AG08396 (cell line): ENCODE measurements at regions not wholly inside any gene's neighbourhood (a gene's known extent, or its start where the extent isn't known, plus 50 kb on each side); places are given as distances from the start of the nearest gene placed in this dataset.
"Not testable (repeated sequence)": the region's sequence is repeated elsewhere in the genome, so short reads cannot be mapped to it uniquely, and the experiment has no call there.

ENCODE experiments used
- DNase-seq: peaks from one replicate; pipeline ENCODE4 v3.0.0; 2012; ENCODE audit warnings: low spot score, mixed read lengths

DNA sequence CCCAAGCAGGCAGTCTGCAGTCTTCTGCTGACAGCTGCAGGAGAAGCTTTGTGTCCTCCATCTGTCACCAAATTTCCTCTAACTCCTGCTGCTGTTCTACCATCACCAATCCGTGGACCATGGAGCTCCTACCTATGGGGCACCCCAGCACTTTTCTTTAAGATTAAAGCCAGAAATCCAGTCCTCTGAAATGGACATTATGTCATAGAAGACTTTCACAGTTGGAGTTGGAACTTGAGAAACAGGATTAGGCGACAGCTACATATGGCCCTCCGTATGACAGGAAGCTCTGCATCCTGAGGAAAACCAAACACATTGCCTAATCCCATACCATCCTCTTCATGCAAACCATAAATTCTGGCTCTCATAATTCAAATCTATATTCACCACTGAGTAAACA lies 470.6 kb upstream of the GALNTL6 start:
- DNase-seq: no peak

DNA sequence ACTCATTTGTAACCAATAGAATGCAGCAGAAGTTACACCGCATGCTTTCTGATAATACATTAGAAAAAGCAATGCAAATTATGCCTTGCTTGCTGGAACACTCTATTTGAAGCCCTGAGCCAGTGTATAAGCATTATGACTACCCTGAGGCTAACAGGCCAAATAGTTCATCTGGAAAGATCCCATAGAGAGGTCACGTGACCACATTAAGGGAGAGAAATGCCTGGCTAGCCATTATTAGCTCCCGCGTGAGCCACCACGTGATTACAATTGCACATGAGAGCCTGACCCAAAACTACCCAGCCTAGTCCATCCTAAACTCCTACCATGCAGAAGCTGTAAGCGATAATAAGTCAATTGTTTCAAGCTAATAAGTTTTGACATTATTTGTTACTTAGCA lies 472.9 kb upstream of the GALNTL6 start:
- no peak for DNase-seq

DNA sequence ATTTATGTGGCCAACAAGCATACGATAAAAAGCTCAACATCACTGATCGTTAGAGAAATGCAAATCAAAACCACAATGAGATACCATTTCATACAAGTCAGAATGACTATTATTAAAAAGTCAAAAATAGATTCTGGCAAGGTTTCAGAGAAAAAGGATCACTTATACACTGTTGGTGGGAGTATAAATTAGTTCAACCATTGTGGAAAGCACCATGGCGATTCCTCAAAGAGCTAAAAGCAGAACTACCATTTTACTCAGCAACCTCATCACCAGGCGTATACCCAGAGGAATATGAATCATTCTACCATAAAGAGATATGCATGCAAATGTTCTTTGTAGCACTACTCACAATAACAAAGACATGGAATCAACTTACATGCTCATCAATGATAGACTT lies 478.7 kb upstream of the GALNTL6 start:
- DNase-seq: no peak

DNA sequence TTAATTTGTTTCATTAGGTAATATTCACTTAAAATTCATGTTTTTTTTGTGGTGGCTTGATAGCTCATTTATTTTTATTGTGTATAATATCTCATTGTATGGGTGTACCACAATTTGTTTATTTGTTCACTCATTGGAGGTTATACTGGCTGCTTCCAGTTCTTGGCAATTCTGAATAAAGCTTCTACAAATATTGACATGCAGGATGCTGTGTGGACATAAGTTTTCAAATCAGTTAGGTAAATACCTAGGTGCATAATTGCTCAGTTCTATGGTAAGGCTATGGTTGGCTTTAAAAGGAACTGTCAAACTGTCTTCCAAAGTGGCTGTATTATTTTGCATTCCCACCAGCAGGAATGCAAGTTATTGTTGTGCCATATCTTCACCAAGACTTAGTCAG lies 504.5 kb upstream of the GALNTL6 start:
- DNase-seq: no peak

DNA sequence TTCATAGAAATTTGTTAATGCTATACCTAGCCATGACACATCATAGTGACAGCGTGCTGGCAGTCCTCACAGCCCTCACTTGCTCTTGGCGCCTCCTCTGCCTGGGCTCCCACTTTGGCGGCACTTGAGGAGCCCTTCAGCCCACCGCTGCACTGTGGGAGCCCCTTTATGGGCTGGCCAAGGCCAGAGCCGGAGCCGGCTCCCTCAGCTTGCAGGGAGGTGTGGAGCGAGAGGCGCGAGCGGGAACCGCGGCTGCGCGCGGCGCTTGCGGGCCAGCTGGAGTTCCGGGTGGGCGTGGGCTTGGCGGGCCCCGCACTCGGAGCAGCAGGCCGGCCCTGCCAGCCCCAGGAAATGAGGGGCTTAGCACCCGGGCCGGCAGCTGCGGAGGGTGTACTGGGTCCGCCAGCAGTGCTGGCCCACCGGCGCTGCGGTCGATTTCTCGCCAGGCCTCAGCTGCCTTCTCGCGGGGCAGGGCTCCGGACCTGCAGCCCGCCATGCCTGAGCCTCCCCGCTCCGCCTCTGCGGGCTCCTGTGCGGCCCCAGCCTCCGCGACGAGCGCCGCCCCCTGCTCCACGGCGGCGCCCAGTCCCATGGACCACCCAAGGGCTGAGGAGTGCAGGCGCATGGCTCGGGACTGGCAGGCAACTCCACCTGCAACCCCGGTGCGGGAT lies 515.0 kb upstream of the GALNTL6 start:
- DNase-seq: not testable (repeated sequence)

DNA sequence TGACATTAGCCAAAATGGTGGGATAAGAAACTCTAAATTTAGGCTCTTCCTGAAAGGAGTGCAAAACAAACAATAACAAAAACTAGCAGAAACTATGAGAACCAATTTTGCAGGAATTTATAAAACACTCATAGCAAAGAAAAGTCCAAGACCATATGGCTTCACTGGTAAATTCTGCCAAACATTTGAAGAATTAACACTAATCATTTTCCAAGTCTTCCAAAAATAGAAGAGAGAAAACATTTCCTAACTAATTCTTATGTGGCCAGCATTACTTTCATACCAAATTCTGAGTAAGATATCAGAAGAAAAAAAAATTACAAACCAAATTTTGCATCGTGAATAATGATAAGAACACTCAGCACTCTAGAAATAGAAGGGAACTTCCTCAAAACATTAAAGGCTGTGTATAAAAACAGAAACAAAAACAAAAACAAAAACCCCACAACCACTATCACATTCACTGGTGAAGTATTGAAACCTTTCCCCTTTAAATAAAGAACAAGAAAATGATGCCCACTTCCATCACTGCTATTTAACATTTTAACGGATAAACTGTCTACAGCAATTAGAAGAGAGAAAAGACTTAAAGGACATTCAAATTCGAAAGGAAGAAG lies 524.3 kb upstream of the GALNTL6 start:
- no peak for DNase-seq

DNA sequence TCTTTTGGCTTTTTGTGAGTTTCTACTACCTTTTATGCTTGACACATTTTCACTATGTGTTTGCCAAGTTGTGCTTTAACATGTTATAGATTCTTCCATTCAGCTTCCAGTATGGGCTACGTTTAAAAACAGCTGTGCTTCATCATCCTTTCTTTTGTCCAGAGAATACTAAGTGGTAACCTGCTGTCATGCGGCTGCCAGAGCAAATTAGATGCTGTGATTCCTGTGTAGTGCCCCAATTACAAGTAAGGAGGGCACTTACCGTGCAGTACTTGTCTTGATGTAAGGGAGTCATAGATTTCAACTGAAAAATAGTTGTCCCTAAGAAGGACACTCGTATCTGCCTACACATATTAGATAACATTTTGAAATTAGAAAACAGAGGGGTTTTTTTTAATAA lies 531.8 kb upstream of the GALNTL6 start:
- DNase-seq: no peak

DNA sequence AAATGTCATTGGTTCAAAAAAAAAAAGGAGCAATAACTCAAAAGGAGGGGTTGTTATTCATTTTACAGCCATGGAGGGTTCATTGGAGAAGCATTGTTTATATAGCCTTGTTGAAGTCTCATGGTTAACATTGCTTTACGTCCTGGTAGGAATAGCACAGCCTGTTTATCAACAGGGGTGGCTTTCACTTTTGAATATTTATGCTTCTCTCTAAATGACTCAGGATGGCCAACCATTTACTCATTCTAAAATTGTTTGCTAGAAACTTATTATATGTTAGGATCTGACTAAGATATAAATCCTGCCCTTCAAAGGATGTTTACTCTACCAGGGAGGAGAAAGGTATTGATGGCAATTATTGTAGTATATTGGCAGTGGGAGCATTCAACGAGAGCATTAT lies 534.1 kb upstream of the GALNTL6 start:
- DNase-seq: no peak

DNA sequence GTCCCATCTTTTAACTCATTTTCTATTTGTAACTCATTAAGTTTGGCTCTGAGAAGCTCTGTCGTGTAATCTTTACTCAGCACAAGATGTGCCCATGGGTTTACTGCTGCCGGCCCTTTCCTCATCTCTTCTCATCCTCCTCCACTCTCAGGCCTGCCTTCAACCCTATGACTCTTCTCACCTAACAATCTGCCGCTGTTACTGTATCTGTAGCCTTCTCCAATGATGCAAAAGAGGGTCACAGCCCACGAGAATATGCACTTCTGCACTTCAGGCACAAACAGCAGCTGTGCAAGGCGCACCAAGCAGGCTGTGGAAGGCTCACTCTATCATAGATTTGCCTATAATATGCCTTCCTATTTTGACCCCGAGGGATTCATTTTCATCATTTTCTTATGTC lies 546.5 kb upstream of the GALNTL6 start:
- DNase-seq: no peak

DNA sequence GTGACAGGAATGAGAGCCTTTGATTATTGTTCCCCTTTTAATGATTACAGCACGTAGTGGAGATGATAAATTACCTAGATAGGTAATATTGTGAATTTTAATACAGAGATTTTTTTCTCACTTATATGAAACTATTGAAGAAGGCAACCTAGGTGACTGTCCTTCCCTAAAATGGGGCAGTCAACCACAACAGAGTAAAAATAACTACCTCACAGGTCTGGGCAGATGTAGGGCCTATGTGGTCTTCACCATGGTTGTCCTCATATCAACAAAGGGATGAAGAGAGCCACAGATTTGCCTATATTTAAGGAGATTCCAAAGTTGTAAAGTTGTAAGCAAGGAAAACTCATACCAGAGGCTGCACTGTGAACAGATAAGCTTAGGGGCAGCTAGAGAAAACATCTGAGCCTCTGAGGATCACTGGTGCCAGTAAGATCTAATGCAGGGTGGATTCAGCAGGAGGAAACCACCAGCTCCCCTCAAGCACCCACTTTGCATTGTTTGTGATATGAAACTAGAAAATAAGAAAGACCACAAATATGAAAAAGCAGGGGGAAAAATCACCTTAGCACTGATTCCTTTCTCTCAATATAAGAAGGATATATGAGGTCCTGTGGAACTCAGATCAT lies 547.9 kb upstream of the GALNTL6 start:
- DNase-seq: no peak

DNA sequence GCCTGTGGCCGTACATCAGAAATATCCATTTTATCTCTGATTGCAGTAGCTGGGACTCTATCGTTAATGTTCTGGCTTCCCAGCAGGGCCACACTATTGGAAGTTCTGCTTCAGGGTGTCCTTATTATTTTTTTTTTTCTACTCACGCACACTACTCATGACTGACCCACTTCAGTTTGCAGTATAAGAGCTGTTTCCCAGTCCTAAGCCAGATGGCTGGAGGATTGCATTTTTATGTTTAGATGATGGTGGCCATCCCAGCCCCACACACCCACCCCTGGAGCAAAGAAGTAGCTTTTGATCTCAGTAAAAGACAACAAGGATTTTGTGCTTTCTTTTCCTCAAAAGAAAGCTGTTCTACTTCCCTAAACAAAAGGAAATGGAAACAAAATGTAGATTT lies 557.0 kb upstream of the GALNTL6 start:
- no peak for DNase-seq

DNA sequence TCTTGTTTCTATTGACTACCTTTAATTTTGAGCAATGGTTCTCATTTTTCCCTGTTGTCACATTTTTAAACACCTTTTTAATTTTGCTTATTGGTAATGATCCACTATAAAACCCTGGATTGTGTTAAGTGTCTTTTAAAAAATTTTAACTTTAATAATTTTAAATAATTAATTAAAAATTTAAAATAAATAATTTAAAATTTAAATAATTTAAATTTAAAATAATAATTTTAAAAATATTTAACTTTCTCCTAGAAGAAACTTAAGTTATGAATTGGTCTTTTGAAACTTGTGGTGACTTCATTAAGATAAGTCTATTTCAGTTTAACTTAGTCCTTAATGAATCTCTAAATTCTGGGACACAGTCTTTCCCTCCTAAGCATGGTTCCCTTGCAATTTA lies 566.3 kb upstream of the GALNTL6 start:
- DNase-seq: no peak

DNA sequence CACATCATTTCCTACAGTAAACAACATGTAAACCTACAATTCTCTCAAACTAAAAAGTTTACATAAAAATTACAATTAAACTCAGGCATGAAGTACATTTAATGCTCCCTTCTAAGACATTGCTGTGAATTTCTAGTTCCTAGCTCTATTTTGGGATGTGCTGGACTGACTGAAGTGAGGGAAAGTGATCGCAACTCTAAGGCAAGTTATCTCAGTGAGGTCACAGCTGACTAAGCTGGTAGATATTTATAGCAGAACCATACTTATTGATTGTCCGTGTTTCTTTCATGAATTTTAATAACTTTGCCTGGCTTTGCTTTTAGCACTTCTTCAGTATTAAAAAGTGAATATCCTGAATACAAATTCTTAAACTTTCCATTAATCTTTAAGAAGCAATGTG lies 570.4 kb upstream of the GALNTL6 start:
- no peak for DNase-seq

DNA sequence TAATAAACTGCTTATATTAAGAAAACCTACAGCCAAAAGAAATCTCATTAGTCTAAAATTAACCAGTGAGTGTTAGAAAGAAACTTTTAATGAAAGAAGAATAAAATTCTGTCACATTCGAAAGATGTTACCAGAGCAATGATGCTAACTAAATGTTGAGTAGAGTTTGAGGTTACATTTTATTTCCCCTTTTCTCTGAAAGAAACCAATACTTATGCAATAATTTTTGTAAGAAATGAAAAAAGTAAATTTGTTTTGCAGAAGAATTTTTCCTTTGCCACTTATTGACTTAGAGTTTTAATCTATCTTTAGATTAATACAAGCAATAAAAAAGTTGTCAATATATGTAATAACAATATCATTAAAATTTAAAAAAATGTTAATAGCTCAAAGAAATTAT lies 574.0 kb upstream of the GALNTL6 start:
- DNase-seq: no peak

DNA sequence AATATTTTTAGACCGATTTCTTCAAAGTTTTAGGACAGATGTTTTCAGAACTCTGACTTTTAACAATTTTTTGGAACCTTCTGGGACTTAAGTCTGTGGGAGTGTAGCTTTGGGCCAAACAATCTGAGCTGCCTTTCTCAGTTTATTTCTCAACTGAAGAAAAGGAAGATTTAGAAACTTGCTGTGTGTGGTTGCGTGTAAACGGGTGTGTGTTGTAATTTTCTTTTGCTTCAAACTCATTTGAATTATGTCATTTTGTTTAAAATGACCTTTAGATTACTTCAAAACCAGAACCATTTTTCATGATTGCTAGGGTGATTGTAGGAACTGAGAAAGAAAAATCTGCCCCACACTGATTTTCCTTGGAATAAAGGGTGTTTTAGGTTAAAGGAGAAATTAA lies 577.7 kb upstream of the GALNTL6 start:
- no peak for DNase-seq

DNA sequence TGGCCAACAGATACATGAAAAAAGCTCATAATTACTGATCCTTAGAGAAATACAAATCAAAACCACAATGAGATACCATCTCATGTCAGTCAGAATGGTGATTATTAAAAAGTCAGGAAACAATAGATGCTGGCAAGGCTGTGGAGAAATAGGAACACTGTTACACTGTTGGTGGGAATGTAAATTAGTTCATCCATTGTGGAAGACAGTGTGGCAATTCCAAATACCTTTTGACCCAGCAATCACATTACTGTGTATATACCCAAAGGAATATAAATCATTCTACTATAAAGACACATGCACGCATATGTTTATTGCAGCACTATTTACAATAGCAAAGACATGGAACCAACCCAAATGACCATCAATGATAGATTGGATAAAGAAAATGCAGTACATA lies 583.9 kb upstream of the GALNTL6 start:
- DNase-seq: not testable (repeated sequence)

DNA sequence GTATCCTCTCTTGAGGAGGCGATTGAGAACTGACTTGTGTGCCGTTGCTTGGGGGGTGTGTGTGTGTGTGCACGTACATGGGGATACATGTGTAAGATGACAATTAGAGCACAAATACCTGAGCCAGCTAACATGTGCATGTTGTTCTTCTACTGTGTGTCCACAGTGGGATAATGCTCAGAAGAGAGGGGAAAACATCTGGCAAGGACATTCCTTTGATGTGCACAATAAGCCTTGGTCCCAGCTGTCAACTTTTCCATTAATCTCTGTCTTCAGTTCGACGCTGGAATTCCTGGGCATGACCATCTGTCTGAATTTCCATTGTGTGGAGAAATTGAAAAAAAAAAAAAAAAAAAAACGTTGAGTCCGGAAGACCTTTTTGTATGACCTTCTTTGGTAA lies 592.0 kb upstream of the GALNTL6 start:
- DNase-seq: no peak

DNA sequence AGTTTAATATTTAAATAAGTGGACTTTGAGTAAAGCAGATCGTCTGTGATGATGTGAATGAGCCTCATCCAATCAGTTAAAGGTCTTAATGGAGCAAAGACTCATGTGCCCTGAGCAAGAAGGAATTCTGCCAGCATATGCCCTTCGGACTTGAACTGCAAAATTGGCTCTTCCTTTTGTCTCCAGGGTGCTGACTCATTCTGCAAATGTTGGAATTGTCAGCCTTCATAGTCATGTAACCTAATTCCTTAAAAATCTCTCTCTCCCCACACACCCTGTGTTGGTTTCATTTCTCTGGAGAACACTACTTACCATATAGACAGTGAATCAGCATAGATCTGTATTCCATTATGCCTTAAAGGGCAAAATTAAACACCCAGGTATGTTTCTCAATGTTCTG lies 609.8 kb upstream of the GALNTL6 start:
- no peak for DNase-seq

DNA sequence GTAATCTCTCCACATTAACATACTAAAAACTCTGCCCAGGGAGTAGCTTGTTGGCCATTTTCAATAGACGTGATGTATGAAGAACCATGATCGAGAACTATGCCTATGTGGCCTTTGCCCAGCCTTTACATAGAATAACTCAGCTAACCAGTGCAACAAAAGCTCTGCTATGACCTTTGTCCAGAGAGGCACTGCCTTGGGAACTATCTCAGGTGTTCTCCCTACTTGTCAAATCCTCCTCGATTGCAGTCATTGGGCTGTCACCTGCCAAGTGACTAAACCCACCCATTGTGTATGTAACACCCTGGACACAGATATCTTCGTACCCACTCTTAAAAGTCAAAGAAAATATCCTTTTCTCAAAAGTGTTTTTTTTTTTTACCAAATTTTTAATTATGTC lies 610.3 kb upstream of the GALNTL6 start:
- no peak for DNase-seq

DNA sequence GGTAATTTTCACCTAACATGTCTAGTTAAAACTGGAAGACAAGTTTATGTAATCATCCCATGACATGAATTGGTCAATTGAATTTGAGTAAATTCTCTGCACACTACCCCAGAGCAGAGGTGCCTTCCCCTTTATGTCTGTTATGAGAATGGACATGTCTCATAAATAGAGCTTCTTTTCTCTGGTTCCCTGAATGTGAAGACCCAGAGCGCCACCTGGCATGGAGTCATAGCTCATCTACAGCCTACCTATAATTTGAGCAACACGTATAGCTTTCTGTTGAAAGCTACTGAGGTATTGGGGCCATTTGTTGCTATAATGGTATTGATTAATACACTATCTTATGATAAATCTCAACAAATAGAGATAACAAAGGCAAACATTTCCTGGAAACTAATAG lies 626.5 kb upstream of the GALNTL6 start:
- DNase-seq: no peak

DNA sequence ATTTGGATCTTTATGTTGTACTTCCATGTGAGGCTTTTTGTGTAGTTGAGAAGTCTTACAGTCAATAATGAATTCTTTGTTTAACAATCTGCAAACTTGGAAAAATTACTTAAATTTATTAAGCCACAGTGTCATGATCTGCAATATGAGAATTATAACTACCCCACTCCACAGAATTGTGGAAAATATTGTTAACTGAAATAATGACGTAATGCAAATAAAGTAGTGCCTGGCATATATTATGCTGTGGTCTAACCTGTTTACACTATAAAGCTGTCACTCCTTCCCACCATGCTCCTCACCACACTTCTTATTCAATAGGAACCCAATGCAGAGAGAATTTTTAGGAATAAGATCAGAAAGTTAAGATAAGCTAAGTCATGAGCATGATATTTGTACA lies 632.1 kb upstream of the GALNTL6 start:
- no peak for DNase-seq

DNA sequence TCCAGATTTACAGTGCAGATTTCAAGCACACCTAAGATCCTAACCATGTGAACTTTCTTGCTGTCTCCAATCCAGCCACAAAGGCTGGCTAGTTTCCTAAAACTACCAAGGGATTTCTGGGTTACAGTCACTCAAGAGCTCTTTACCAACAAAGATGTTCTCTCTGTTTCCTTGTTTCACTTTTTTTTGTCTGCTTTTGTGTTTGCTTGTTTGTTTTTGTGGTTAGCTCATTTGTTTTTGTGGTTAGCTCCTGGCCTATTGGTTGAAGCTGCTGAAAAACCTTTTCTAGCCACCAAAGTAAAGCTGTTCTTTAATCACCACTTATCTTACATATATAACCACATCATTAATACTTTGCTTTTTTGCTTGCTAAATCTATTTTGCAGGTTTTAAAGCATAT lies 642.5 kb upstream of the GALNTL6 start:
- DNase-seq: no peak

DNA sequence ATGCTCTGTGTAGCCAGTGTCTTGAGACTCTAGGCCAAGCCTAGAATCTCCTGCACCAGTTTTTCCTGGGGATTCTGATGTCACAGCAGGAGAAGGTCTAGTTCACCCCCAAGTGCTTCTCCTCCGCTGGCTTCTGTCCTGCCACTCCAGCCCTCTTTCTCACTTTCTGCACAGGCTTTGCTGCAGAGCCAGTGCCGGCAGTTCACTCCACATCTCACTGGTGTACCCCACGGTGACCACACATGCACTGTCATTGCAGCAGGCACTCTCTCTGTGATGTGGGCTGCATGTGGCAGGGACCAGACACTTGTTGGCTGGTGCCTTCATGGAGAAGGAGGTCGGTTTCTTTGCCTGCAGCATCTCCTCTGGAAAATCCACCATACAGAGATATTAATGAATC lies 643.8 kb upstream of the GALNTL6 start:
- no peak for DNase-seq

DNA sequence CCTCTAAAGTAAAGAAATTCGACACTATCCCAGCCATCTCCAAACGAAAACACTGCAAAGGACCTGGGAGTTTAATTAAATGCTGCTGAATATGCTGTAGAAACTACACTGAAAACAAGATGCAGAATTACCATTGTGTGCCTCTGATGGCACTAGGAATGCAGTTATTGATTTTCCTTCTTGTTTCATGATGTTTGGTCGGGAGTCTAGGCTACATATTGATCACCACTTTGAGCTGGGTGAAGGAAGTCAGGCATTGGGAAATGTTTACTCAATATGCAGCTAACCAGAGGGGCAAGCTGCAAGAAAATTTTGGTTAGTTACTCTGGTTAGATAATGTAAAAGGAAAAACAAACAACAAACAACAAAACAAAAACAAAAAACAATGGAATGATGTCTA lies 650.7 kb upstream of the GALNTL6 start:
- DNase-seq: no peak
